Smooth muscle cell (in vitro differentiated cells): ENCODE measurements at regions not wholly inside any gene's neighbourhood (a gene's known extent, or its start where the extent isn't known, plus 50 kb on each side); places are given as distances from the start of the nearest gene placed in this dataset.

Source experiments
- DNase-seq: peaks from one replicate; lab custom pipeline; 2025; ENCODE audit not compliant: unreplicated experiment; lab: John Stamatoyannopoulos, UW
- H2AFZ ChIP-seq: fragments of 200-600 bp; sonication (generic); 2 replicates; pipeline ENCODE4 v1.6.0; 2016; ENCODE audit warnings: antibody characterized with exemption, low read depth, mild to moderate bottlenecking
- H3F3A ChIP-seq: fragments of 200-600 bp; sonication (generic); 2 replicates; pipeline ENCODE4 v1.6.0; 2017; ENCODE audit warnings: antibody characterized with exemption, low read depth
- H3K27ac ChIP-seq: fragments of 200-600 bp; sonication (generic); 2 replicates; pipeline ENCODE4 v1.5.1; 2016; ENCODE audit warnings: low read depth, mild to moderate bottlenecking
- H3K27me3 ChIP-seq: fragments of 200-600 bp; sonication (generic); 2 replicates; pipeline ENCODE4 v1.6.1; 2016; ENCODE audit warnings: low read depth, mild to moderate bottlenecking
- H3K36me3 ChIP-seq: fragments of 200-600 bp; sonication (generic); 2 replicates; pipeline ENCODE4 v1.5.1; 2016; ENCODE audit warnings: low read depth
- H3K4me1 ChIP-seq: fragments of 200-600 bp; sonication (generic); 2 replicates; pipeline ENCODE4 v1.5.1; 2016; ENCODE audit warnings: low read depth
- H3K4me2 ChIP-seq: fragments of 200-600 bp; sonication (generic); 2 replicates; pipeline ENCODE4 v1.6.0; 2016; ENCODE audit warnings: mild to moderate bottlenecking
- H3K4me3 ChIP-seq: fragments of 200-600 bp; sonication (generic); 2 replicates; pipeline ENCODE4 v1.5.1; 2016; ENCODE audit warnings: mild to moderate bottlenecking
- H3K79me2 ChIP-seq: fragments of 200-600 bp; sonication (generic); 2 replicates; pipeline ENCODE4 v1.6.0; 2016; ENCODE audit warnings: low read depth, mild to moderate bottlenecking
- H3K9ac ChIP-seq: fragments of 200-600 bp; sonication (generic); 2 replicates; pipeline ENCODE4 v1.6.0; 2016; ENCODE audit warnings: low read depth
- H3K9me3 ChIP-seq: fragments of 200-600 bp; sonication (generic); replicated peaks from 2 replicates; pipeline ENCODE4 v1.5.1; 2016; ENCODE audit warnings: low read depth
- H4K20me1 ChIP-seq: fragments of 200-600 bp; sonication (generic); 2 replicates; pipeline ENCODE4 v1.6.0; 2016; ENCODE audit warnings: low read depth
- CTCF ChIP-seq: fragments of 200-600 bp; sonication (generic); IDR thresholded peaks from 2 replicates; pipeline ENCODE4 v1.5.1; 2017; ENCODE audit warnings: borderline replicate concordance, mild to moderate bottlenecking, antibody characterized with exemption; ENCODE audit not compliant: insufficient read depth, poor library complexity, severe bottlenecking
- WGBS: methylation state at CpG from one replicate; pipeline ENCODE4 v1.1.7; 2016; ENCODE audit warnings: low lambda C conversion rate; 5-methylcytosine and 5-hydroxymethylcytosine counted together

- H3K4me2 ChIP-seq: no peak overlapping the region
- H3K27me3 ChIP-seq: no peaks in the 10 kb centered on the region
- H3K9ac ChIP-seq: no peak overlapping the region
- H3F3A ChIP-seq: no peaks in the 10 kb centered on the region
- H3K36me3 ChIP-seq: no peaks in the 10 kb centered on the region
- H3K79me2 ChIP-seq: no peaks in the 10 kb centered on the region
- no peak overlapping the region for H2AFZ ChIP-seq
- no peak overlapping the region for H3K4me3 ChIP-seq
- TF ChIP-seq CTCF: no peak
- no peaks in the 10 kb centered on the region for H3K4me1 ChIP-seq
- WGBS: 84% methylated on average over 6 of the region's 6 CpGs
- H3K9me3 ChIP-seq: no peaks in the 10 kb centered on the region
- DNase-seq: no peak
- H4K20me1 ChIP-seq: no peaks in the 10 kb centered on the region
- H3K27ac ChIP-seq: no peak overlapping the region
These were observed 484.5 kb upstream of the PRKX start for GRCh38 chrX:4197971-4198370.

- WGBS: 88% methylated on average over 6 of the region's 6 CpGs
- DNase-seq: no peak
- Histone ChIP-seq H3K27me3 (no peaks in the 10 kb centered on the region), H3K79me2 (no peaks in the 10 kb centered on the region), H3K4me1 (no peaks in the 10 kb centered on the region), H2AFZ (no peak overlapping the region), H3K36me3 (no peaks in the 10 kb centered on the region), H4K20me1 (no peaks in the 10 kb centered on the region), H3K9me3 (no peaks in the 10 kb centered on the region), H3K9ac (no peak overlapping the region), H3K27ac (no peak overlapping the region), H3K4me2 (no peak overlapping the region), H3K4me3 (no peak overlapping the region), H3F3A (no peaks in the 10 kb centered on the region)
- TF ChIP-seq CTCF: no peak
These were observed 480.2 kb upstream of the PRKX start for GRCh38 chrX:4193500-4194155.

- no peak overlapping the region for H3K27ac ChIP-seq
- 75% methylated on average over 2 of the region's 2 CpGs for WGBS
- no peaks in the 10 kb centered on the region for H3K4me1 ChIP-seq
- TF ChIP-seq CTCF: no peak
- no peaks in the 10 kb centered on the region for H3K79me2 ChIP-seq
- no peak overlapping the region for H3K9ac ChIP-seq
- H3K4me3 ChIP-seq: no peak overlapping the region
- no peak overlapping the region for H3K4me2 ChIP-seq
- no peak overlapping the region for H2AFZ ChIP-seq
- H3K27me3 ChIP-seq: no peaks in the 10 kb centered on the region
- no peaks in the 10 kb centered on the region for H3K9me3 ChIP-seq
- no peaks in the 10 kb centered on the region for H3F3A ChIP-seq
- no peak for DNase-seq
- H4K20me1 ChIP-seq: no peaks in the 10 kb centered on the region
- no peaks in the 10 kb centered on the region for H3K36me3 ChIP-seq
These were observed 472.9 kb upstream of the PRKX start for GRCh38 chrX:4186331-4186730.

GRCh38 chrX:4185086-4185485, 471.6 kb upstream of the PRKX start:
- Histone ChIP-seq H3F3A (no peaks in the 10 kb centered on the region), H3K9ac (no peak overlapping the region), H3K4me1 (no peaks in the 10 kb centered on the region), H4K20me1 (no peaks in the 10 kb centered on the region), H3K4me2 (no peak overlapping the region), H3K79me2 (no peaks in the 10 kb centered on the region), H3K27ac (no peak overlapping the region), H3K36me3 (no peaks in the 10 kb centered on the region), H3K9me3 (no peaks in the 10 kb centered on the region), H3K27me3 (no peaks in the 10 kb centered on the region), H3K4me3 (no peak overlapping the region), H2AFZ (no peak overlapping the region)
- TF ChIP-seq CTCF: no peak
- DNase-seq: no peak
- WGBS: 90% methylated on average over 4 of the region's 4 CpGs
